ENCODE measurements at regions not wholly inside any gene's neighbourhood (a gene's known extent, or its start where the extent isn't known, plus 50 kb on each side); places are given as distances from the start of the nearest gene placed in this dataset.

GRCh38 chr13:109846185-109846584 lies 59.8 kb upstream of the IRS2 start:
- H3K9me3 ChIP-seq (replicated peaks; ENCODE audit: control insufficient read depth, insufficient read depth, low read depth, low read length), result no peaks in the 10 kb centered on the region
- no TSS peak for BruUV-seq (replicated peaks)
- H3K4me1 ChIP-seq (replicated peaks in 1 of 2; ENCODE audit: control insufficient read depth in 2 of 2, insufficient read depth in 2 of 2, low read length in 2 of 2), result no peaks in the 10 kb centered on the region
- no peaks in the 10 kb centered on the region for H3K79me2 ChIP-seq (ENCODE audit: control insufficient read depth, insufficient read depth, low read length)
- TF ChIP-seq TBL1XR1 (IDR thresholded peaks at IDR 0.05; ENCODE audit: low read length in 2 of 2) (no peak), KAT2B (IDR thresholded peaks at IDR 0.05; ENCODE audit: low read depth, low read length) (no peak), STAT5A (IDR thresholded peaks at IDR 0.05; ENCODE audit: borderline replicate concordance, low read length) (no peak), ZNF124 (CRISPR knock-in tag; IDR thresholded peaks at IDR 0.05) (no peak), RBBP5 (IDR thresholded peaks at IDR 0.05; ENCODE audit: borderline replicate concordance, insufficient read depth, low read length, poor library complexity, severe bottlenecking) (no peak), ZNF507 (tag; conservative IDR thresholded peaks at IDR 0.05) (no peak), BMI1 (IDR thresholded peaks at IDR 0.05; ENCODE audit: low read length) (no peak), ZFP1 (CRISPR knock-in tag; IDR thresholded peaks at IDR 0.05) (no peak), ZBTB7A (IDR thresholded peaks at IDR 0.05; ENCODE audit: borderline replicate concordance, control insufficient read depth, low read depth, low read length) (no peak), PTTG1 (tag; IDR thresholded peaks at IDR 0.05; ENCODE audit: low read depth) (no peak), KAT8 (IDR thresholded peaks at IDR 0.05; ENCODE audit: low read depth) (no peak), TFE3 (CRISPR knock-in tag; IDR thresholded peaks at IDR 0.05) (no peak), HNRNPUL1 (IDR thresholded peaks at IDR 0.05; ENCODE audit: low read length) (no peak), BRF2 (IDR thresholded peaks at IDR 0.05; ENCODE audit: borderline replicate concordance, insufficient read depth, insufficient read length) (no peak), CC2D1A (IDR thresholded peaks at IDR 0.05) (no peak), SRSF3 (IDR thresholded peaks at IDR 0.05; ENCODE audit: insufficient read depth, low read length) (no peak)
- ATAC-seq (no peak), DNase-seq (ENCODE audit: extremely low read depth in 1 of 4, low spot score in 3 of 4) (no peak), FAIRE-seq (no peak)
- H3K4me2 ChIP-seq (ENCODE audit: insufficient read depth, low read length), result no peak overlapping the region
- no peaks in the 10 kb centered on the region for H4K20me1 ChIP-seq (replicated peaks; ENCODE audit: control insufficient read depth, insufficient read depth, low read length)
- intact Hi-C loops (cut with micrococcal nuclease) (no loop called here), in situ Hi-C loops (cut with MboI) (no loop called here)
- no peak overlapping the region for H3K4me3 ChIP-seq
- H3K36me3 ChIP-seq (ENCODE audit: control insufficient read depth, insufficient read depth, low read length), result no peaks in the 10 kb centered on the region
- no peak overlapping the region for H3K9ac ChIP-seq (ENCODE audit: insufficient read depth in 1 of 2, low read depth in 2 of 2, low read length in 2 of 2)
- ChIA-PET CTCF (ENCODE audit: low intra/inter-chr PET ratio) (no interaction called here), POLR2A (interaction anchor here (0.6 kb wide), 1 partner anchor 83 kb away, joined by 3 read pairs; no protein-coding TSS in a partner anchor)
- no peak overlapping the region for H3K27ac ChIP-seq (ENCODE audit: extremely low read depth, low read depth, low read length)
- no peak overlapping the region for H2AFZ ChIP-seq (ENCODE audit: low read depth, low read length)
- no peaks in the 10 kb centered on the region for H3K9me1 ChIP-seq (ENCODE audit: control insufficient read depth, insufficient read depth, low read length)
- 2% methylated on average over 4 of the region's 4 CpGs for WGBS (ENCODE audit: insufficient coverage, low coverage, missing lambda C conversion rate)
- H3K27me3 ChIP-seq (ENCODE audit: control insufficient read depth in 2 of 2, insufficient read depth in 2 of 2, low read length in 2 of 2), result peaks cover 14 to 31% of the 10 kb centered on the region in 2 experiments; a peak in 3 of 5 replicates
